ENCODE measurements at regions not wholly inside any gene's neighbourhood (a gene's known extent, or its start where the extent isn't known, plus 50 kb on each side); places are given as distances from the start of the nearest gene placed in this dataset.

GRCh38 chr9:120323125-120323524 lies 256.8 kb downstream of the CDK5RAP2 start:
- no peaks in the 10 kb centered on the region; the same call in 1 of the 2 replicates for H3K27me3 ChIP-seq (ENCODE audit: control insufficient read depth, insufficient read depth, low read length)
- no peaks in the 10 kb centered on the region for H3K4me1 ChIP-seq (ENCODE audit: control insufficient read depth, insufficient read depth, low read length)
- no peak for TF ChIP-seq TCF7L2 (IDR thresholded peaks at IDR 0.05; ENCODE audit: low read depth, low read length)
- no peak for TF ChIP-seq REST (IDR thresholded peaks at IDR 0.05; ENCODE audit: insufficient read depth in 1 of 2, low read depth in 2 of 2, low read length in 1 of 2)
- TF ChIP-seq CTCF (IDR thresholded peaks at IDR 0.05), result no peak
- H3K27ac ChIP-seq (ENCODE audit: low read length), result no peak overlapping the region
- ATAC-seq, result no peak
- no peaks in the 10 kb centered on the region for H3K9me3 ChIP-seq (ENCODE audit: control insufficient read depth, insufficient read depth, low read depth, low read length)
- in situ Hi-C loops (cut with HindIII; ENCODE audit: low pct_unique_long_range_greater_than_20kb, low sequenced_read_pairs), result no loop called here
- H3K36me3 ChIP-seq (ENCODE audit: control insufficient read depth, insufficient read depth, low read length), result no peaks in the 10 kb centered on the region
- POLR2A ChIA-PET, result no interaction called here
- H3K4me3 ChIP-seq (ENCODE audit: low read depth in 2 of 2, low read length in 2 of 2), result no peak overlapping the region
- CTCF ChIA-PET, result no interaction called here
- intact Hi-C loops (cut with micrococcal nuclease; ENCODE audit: unreplicated experiment), result no loop called here
- no peak for DNase-seq (ENCODE audit: low read depth, low spot score)
- BruUV-seq (replicated peaks), result no TSS peak

GRCh38 chr9:120319452-120319851 lies 260.5 kb downstream of the CDK5RAP2 start:
- no peaks in the 10 kb centered on the region for H3K36me3 ChIP-seq (ENCODE audit: control insufficient read depth, insufficient read depth, low read length)
- H3K27ac ChIP-seq (ENCODE audit: low read length), result no peak overlapping the region
- CTCF ChIA-PET, result no interaction called here
- H3K4me3 ChIP-seq (ENCODE audit: low read depth in 2 of 2, low read length in 2 of 2), result no peak overlapping the region
- DNase-seq (ENCODE audit: low read depth, low spot score) (no peak), ATAC-seq (no peak)
- no peak for TF ChIP-seq SIN3A (IDR thresholded peaks at IDR 0.05; ENCODE audit: borderline replicate concordance, insufficient read depth, low read depth, low read length)
- intact Hi-C loops (cut with micrococcal nuclease; ENCODE audit: unreplicated experiment) (no loop called here), in situ Hi-C loops (cut with HindIII; ENCODE audit: low pct_unique_long_range_greater_than_20kb, low sequenced_read_pairs) (no loop called here)
- H3K4me1 ChIP-seq (ENCODE audit: control insufficient read depth, insufficient read depth, low read length), result no peaks in the 10 kb centered on the region
- no peaks in the 10 kb centered on the region for H3K9me3 ChIP-seq (ENCODE audit: control insufficient read depth, insufficient read depth, low read depth, low read length)
- H3K27me3 ChIP-seq (ENCODE audit: control insufficient read depth, insufficient read depth, low read length), result no peaks in the 10 kb centered on the region; the same call in 1 of the 2 replicates
- POLR2A ChIA-PET, result no interaction called here
- BruUV-seq (replicated peaks), result no TSS peak

GRCh38 chr9:120315154-120315553 lies 264.8 kb downstream of the CDK5RAP2 start:
- CTCF ChIA-PET, result no interaction called here
- in situ Hi-C loops (cut with HindIII; ENCODE audit: low pct_unique_long_range_greater_than_20kb, low sequenced_read_pairs), result no loop called here
- no TSS peak for BruUV-seq (replicated peaks)

More at GRCh38 chr9:120315154-120315553, 264.8 kb downstream of the CDK5RAP2 start:
- Histone ChIP-seq H3K27me3 (ENCODE audit: control insufficient read depth, insufficient read depth, low read length) (no peaks in the 10 kb centered on the region), H3K4me1 (ENCODE audit: control insufficient read depth, insufficient read depth, low read length) (no peaks in the 10 kb centered on the region), H3K9me3 (ENCODE audit: control insufficient read depth, insufficient read depth, low read depth, low read length) (no peaks in the 10 kb centered on the region), H3K36me3 (ENCODE audit: control insufficient read depth, insufficient read depth, low read length) (no peaks in the 10 kb centered on the region), H3K4me3 (ENCODE audit: low read depth in 2 of 2, low read length in 2 of 2) (no peak overlapping the region), H3K27ac (ENCODE audit: low read length) (no peak overlapping the region)
- intact Hi-C loops (cut with micrococcal nuclease; ENCODE audit: unreplicated experiment), result no loop called here
- ATAC-seq (no peak), DNase-seq (ENCODE audit: low read depth, low spot score) (no peak)
- POLR2A ChIA-PET, result no interaction called here
- no peak for TF ChIP-seq TCF7L2 (IDR thresholded peaks at IDR 0.05; ENCODE audit: low read depth, low read length)
- no peak for TF ChIP-seq SIN3A (IDR thresholded peaks at IDR 0.05; ENCODE audit: borderline replicate concordance, insufficient read depth, low read depth, low read length)
- no peak for TF ChIP-seq CTCF (IDR thresholded peaks at IDR 0.05)
- TF ChIP-seq POLR2AphosphoS5 (IDR thresholded peaks at IDR 0.05; ENCODE audit: low read depth, low read length), result no peak
- no peak for TF ChIP-seq REST (IDR thresholded peaks at IDR 0.05; ENCODE audit: insufficient read depth in 1 of 2, low read depth in 2 of 2, low read length in 1 of 2)
